Endothelial cell of hepatic sinusoid (primary cell): ENCODE measurements at regions not wholly inside any gene's neighbourhood (a gene's known extent, or its start where the extent isn't known, plus 50 kb on each side); places are given as distances from the start of the nearest gene placed in this dataset.

Experiments used
- in situ Hi-C: cut with HindIII; loops from 2 replicates; pipeline ENCODE4 v1.10.0; 2017; ENCODE audit warnings: low sequenced_read_pairs

- in situ Hi-C loops, result no loop called here
Observed at GRCh38 chr3:194215392-194215791, 79.4 kb downstream of the HES1 start.

- in situ Hi-C loops, result no loop called here
Observed at GRCh38 chr3:194218646-194219453, 82.9 kb downstream of the HES1 start.

GRCh38 chr3:194219826-194220410 lies 84.0 kb downstream of the HES1 start:
- in situ Hi-C loops, result no loop called here

- in situ Hi-C loops, result no loop called here
Observed at GRCh38 chr3:194220901-194221326, 85.0 kb downstream of the HES1 start.

- in situ Hi-C loops, result no loop called here
Observed at GRCh38 chr3:194221336-194221735, 85.4 kb downstream of the HES1 start.

- in situ Hi-C loops, result no loop called here
Observed at GRCh38 chr3:194223951-194224350, 88.0 kb downstream of the HES1 start.

GRCh38 chr3:194224471-194225417 lies 88.8 kb downstream of the HES1 start:
- in situ Hi-C loops, result no loop called here

GRCh38 chr3:194225418-194225812 lies 89.5 kb downstream of the HES1 start:
- in situ Hi-C loops, result no loop called here

GRCh38 chr3:194225988-194226663 lies 90.2 kb downstream of the HES1 start:
- in situ Hi-C loops, result no loop called here

GRCh38 chr3:194231929-194232832 lies 96.2 kb downstream of the HES1 start:
- in situ Hi-C loops, result no loop called here

GRCh38 chr3:194233150-194233549 lies 97.2 kb downstream of the HES1 start:
- in situ Hi-C loops, result no loop called here

GRCh38 chr3:194235160-194235559 lies 99.2 kb downstream of the HES1 start:
- in situ Hi-C loops, result no loop called here

- in situ Hi-C loops, result no loop called here
Observed at GRCh38 chr3:194237110-194237509, 101.2 kb downstream of the HES1 start.

GRCh38 chr3:194240766-194241165 lies 104.8 kb downstream of the HES1 start:
- in situ Hi-C loops, result no loop called here

- in situ Hi-C loops, result no loop called here
Observed at GRCh38 chr3:194243172-194243837, 107.4 kb downstream of the HES1 start.

GRCh38 chr3:194244167-194244566 lies 107.0 kb downstream of the CPN2 start:
- in situ Hi-C loops, result no loop called here

- in situ Hi-C loops, result no loop called here
Observed at GRCh38 chr3:194245474-194245873, 105.7 kb downstream of the CPN2 start.

- in situ Hi-C loops, result no loop called here
Observed at GRCh38 chr3:194245975-194246561, 105.1 kb downstream of the CPN2 start.
